ENCODE measurements at regions not wholly inside any gene's neighbourhood (a gene's known extent, or its start where the extent isn't known, plus 50 kb on each side); places are given as distances from the start of the nearest gene placed in this dataset.

GRCh38 chr6:3959385-3959784 is 110.2 kb downstream of the FAM50B start:
- TF ChIP-seq CTCF (IDR thresholded peaks at IDR 0.05) (no peak), POLR2A (IDR thresholded peaks at IDR 0.05) (no peak)
